GM12874 (cell line): ENCODE measurements at regions not wholly inside any gene's neighbourhood (a gene's known extent, or its start where the extent isn't known, plus 50 kb on each side); places are given as distances from the start of the nearest gene placed in this dataset.

Experiments
- CTCF ChIP-seq: IDR thresholded peaks from 2 replicates; pipeline ENCODE4 v1.5.1; 2011; ENCODE audit warnings: low read depth, mild to moderate bottlenecking, control low read depth, low read length, moderate library complexity; ENCODE audit not compliant: insufficient read depth

GRCh38 chr16:66144641-66145040 is 221.8 kb upstream of the CDH5 start:
- TF ChIP-seq CTCF = no peak

GRCh38 chr16:66143415-66143814 is 223.1 kb upstream of the CDH5 start:
- TF ChIP-seq CTCF = no peak

- TF ChIP-seq CTCF = no peak
Measured at GRCh38 chr16:66141885-66142284, 224.6 kb upstream of the CDH5 start.

- no peak for TF ChIP-seq CTCF
Measured at GRCh38 chr16:66137853-66138252, 228.6 kb upstream of the CDH5 start.

- no peak for TF ChIP-seq CTCF
Measured at GRCh38 chr16:66136841-66137240, 229.7 kb upstream of the CDH5 start.

GRCh38 chr16:66135838-66136237 is 230.7 kb upstream of the CDH5 start:
- no peak for TF ChIP-seq CTCF

- TF ChIP-seq CTCF = no peak
Measured at GRCh38 chr16:66135421-66135831, 231.1 kb upstream of the CDH5 start.

- TF ChIP-seq CTCF = no peak
Measured at GRCh38 chr16:66134875-66135274, 231.6 kb upstream of the CDH5 start.
